Activated naive CD8-positive, alpha-beta T cell treated with anti-CD3 and anti-CD28 coated beads, Interleukin-2, amount 50 U/mL, for 24 hours (primary cell): ENCODE measurements at regions not wholly inside any gene's neighbourhood (a gene's known extent, or its start where the extent isn't known, plus 50 kb on each side); places are given as distances from the start of the nearest gene placed in this dataset.

Experiments used
- ATAC-seq: fragments of 150-1000 bp; cut with Tn5 transposase; one replicate; pipeline ENCODE4 v1.10.0; 2021
- DNase-seq: peaks from one replicate; pipeline ENCODE4 v3.0.0; 2021
- H3K27ac Mint-ChIP-seq: one replicate; pipeline ENCODE4 v1.8.0; 2021; ENCODE audit warnings: mild to moderate bottlenecking, mixed read lengths
- H3K27me3 Mint-ChIP-seq: one replicate; pipeline ENCODE4 v1.8.0; 2021; ENCODE audit warnings: mixed read lengths
- H3K36me3 Mint-ChIP-seq: one replicate; pipeline ENCODE4 v1.8.0; 2021; ENCODE audit warnings: low read depth, mixed read lengths
- H3K4me1 Mint-ChIP-seq: one replicate; pipeline ENCODE4 v1.8.0; 2021; ENCODE audit warnings: mixed read lengths
- H3K4me3 Mint-ChIP-seq: one replicate; pipeline ENCODE4 v1.8.0; 2021; ENCODE audit warnings: mild to moderate bottlenecking, moderate library complexity, mixed read lengths
- H3K9me3 Mint-ChIP-seq: one replicate; pipeline ENCODE4 v1.8.0; 2021; ENCODE audit warnings: mixed read lengths

DNA sequence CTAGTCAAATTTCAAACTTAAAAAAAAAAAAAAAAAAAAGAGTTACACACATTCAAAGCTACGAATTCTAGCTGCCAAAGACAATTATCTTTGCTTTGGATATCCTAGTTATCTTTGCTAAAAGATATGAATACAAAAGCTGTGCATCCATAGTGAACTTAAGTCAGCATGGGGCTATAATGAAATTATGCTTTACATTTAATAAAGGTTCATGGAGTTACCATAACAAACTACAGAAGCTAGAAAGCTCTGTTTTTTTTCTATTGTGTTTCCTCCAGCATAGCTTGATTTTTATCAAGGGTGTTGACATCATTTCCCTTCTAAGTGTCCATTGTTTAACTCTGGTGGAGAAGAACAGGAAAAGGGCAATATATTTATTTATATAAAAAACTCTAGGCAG lies 234.1 kb downstream of the ANKRD50 start:
- Mint-ChIP-seq H3K36me3 (no peaks in the 10 kb centered on the region), H3K27me3 (no peaks in the 10 kb centered on the region), H3K4me3 (no peak overlapping the region), H3K9me3 (no peaks in the 10 kb centered on the region), H3K27ac (no peak overlapping the region), H3K4me1 (no peaks in the 10 kb centered on the region)
- no peak for ATAC-seq
- no peak for DNase-seq

- H3K27me3 Mint-ChIP-seq, result no peaks in the 10 kb centered on the region
- H3K27ac Mint-ChIP-seq, result no peak overlapping the region
- no peak overlapping the region for H3K4me3 Mint-ChIP-seq
- no peaks in the 10 kb centered on the region for H3K4me1 Mint-ChIP-seq
- no peaks in the 10 kb centered on the region for H3K9me3 Mint-ChIP-seq
- no peak for ATAC-seq
- no peaks in the 10 kb centered on the region for H3K36me3 Mint-ChIP-seq
- DNase-seq, result no peak
These were observed 232.5 kb downstream of the ANKRD50 start for GRCh38 chr4:124480061-124480460.

DNA sequence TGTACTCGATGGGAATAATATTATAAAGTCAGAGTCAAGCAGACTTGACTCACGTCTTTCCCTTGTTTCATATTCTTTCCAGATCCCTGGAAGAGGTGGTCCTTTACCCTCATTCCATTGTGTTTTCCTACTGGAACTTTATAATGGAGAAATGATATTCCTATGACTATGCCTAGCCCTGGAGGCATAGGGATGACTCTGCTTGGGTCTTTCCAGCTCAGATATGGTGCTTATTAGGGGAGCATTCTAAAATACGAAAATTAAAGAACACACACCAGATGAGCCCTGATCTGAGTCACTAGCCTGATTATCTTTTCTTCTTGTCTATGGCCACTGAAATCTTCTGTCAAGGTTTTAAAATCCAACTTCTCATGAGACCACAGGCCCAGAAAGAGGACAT lies 231.4 kb downstream of the ANKRD50 start:
- no peak overlapping the region for H3K4me3 Mint-ChIP-seq
- DNase-seq, result no peak
- no peaks in the 10 kb centered on the region for H3K27me3 Mint-ChIP-seq
- H3K4me1 Mint-ChIP-seq, result no peaks in the 10 kb centered on the region
- no peak overlapping the region for H3K27ac Mint-ChIP-seq
- H3K9me3 Mint-ChIP-seq, result no peaks in the 10 kb centered on the region
- no peaks in the 10 kb centered on the region for H3K36me3 Mint-ChIP-seq
- no peak for ATAC-seq

DNA sequence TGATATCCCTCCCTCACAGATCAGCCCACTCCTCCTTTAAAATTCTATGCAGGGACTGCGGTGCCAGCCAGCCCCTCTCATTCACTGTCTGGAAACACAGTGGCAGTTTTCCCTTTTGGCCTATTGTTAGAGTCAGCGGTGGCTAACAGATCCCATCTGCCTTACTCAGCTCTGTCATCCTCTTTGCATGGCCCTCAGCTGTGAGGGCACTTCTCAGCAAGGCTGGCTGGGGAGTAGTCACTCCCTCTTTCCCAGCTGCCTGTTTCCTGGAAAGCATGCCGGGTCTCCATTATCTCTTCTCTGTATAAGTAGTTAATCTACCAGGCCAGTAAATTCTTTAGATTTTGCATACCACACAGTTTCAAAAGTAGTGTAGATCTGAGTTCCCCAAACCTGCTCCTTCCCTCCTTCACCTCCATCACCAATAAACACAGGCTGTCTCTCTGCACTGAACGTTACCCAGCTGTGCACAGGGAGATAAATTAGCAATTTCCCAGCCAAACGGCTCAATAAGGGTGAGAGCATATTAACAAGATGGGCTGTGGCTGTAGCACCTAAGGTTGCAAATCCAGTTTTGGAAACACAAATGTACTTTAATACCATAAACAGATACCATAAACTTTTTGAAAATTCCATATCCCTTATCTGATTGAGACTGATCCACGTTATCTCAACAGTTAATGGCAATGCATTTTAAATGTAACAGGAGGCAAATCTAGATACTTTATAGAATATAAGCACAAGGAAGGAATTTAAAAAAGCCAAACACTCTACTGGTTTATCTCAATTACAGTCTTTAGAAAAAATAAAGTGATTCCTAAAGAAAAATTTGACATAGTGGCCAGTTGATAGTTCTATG lies 229.3 kb downstream of the ANKRD50 start:
- H3K36me3 Mint-ChIP-seq, result no peaks in the 10 kb centered on the region
- ATAC-seq (no peak), DNase-seq (no peak)
- H3K9me3 Mint-ChIP-seq, result no peaks in the 10 kb centered on the region
- H3K27ac Mint-ChIP-seq, result no peak overlapping the region
- H3K4me1 Mint-ChIP-seq, result no peaks in the 10 kb centered on the region
- H3K27me3 Mint-ChIP-seq, result no peaks in the 10 kb centered on the region
- no peak overlapping the region for H3K4me3 Mint-ChIP-seq

- Mint-ChIP-seq H3K9me3 (no peaks in the 10 kb centered on the region), H3K36me3 (no peaks in the 10 kb centered on the region), H3K4me3 (no peak overlapping the region), H3K4me1 (no peaks in the 10 kb centered on the region), H3K27ac (no peak overlapping the region), H3K27me3 (no peaks in the 10 kb centered on the region)
- DNase-seq (no peak), ATAC-seq (no peak)
These were observed 228.5 kb downstream of the ANKRD50 start for GRCh38 chr4:124484008-124484407.

DNA sequence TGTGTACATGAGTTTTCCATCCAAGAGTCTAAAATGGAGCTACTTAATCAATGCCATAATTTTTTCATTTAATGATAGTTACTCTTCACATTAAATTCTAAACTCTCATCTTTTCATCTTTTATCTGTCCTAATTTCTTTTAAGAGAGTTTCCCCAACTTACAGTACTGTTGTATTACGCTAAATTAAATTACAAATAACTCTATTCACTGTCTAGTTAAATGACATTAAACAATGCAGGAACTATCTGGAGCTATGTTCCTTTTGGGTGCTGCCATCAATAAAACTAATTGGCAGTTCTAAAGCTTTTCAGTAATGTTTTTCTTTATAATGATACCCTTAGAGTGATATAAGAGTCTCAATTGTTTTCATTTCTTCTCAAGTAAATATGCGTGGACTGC lies 227.6 kb downstream of the ANKRD50 start:
- Mint-ChIP-seq H3K4me3 (no peak overlapping the region), H3K27me3 (no peaks in the 10 kb centered on the region), H3K27ac (no peak overlapping the region), H3K4me1 (no peaks in the 10 kb centered on the region), H3K9me3 (no peaks in the 10 kb centered on the region), H3K36me3 (no peaks in the 10 kb centered on the region)
- no peak for ATAC-seq
- no peak for DNase-seq

GRCh38 chr4:124486423-124486822 lies 226.1 kb downstream of the ANKRD50 start:
- Mint-ChIP-seq H3K4me1 (no peaks in the 10 kb centered on the region), H3K27ac (no peak overlapping the region), H3K27me3 (no peaks in the 10 kb centered on the region), H3K9me3 (no peaks in the 10 kb centered on the region), H3K36me3 (no peaks in the 10 kb centered on the region), H3K4me3 (no peak overlapping the region)
- no peak for DNase-seq
- ATAC-seq, result no peak

GRCh38 chr4:124487651-124488050 lies 224.9 kb downstream of the ANKRD50 start:
- H3K9me3 Mint-ChIP-seq, result no peaks in the 10 kb centered on the region

GRCh38 chr4:124491361-124492145 lies 221.0 kb downstream of the ANKRD50 start:
- no peaks in the 10 kb centered on the region for H3K36me3 Mint-ChIP-seq
- H3K9me3 Mint-ChIP-seq, result no peaks in the 10 kb centered on the region
- ATAC-seq (no peak), DNase-seq (no peak)
- H3K4me1 Mint-ChIP-seq, result no peaks in the 10 kb centered on the region
- H3K27ac Mint-ChIP-seq, result no peak overlapping the region
- H3K4me3 Mint-ChIP-seq, result no peak overlapping the region
- no peaks in the 10 kb centered on the region for H3K27me3 Mint-ChIP-seq

More at GRCh38 chr4:124487651-124488050, 224.9 kb downstream of the ANKRD50 start:
- no peak overlapping the region for H3K4me3 Mint-ChIP-seq
- no peaks in the 10 kb centered on the region for H3K27me3 Mint-ChIP-seq
- no peaks in the 10 kb centered on the region for H3K36me3 Mint-ChIP-seq
- H3K27ac Mint-ChIP-seq, result no peak overlapping the region
- H3K4me1 Mint-ChIP-seq, result no peaks in the 10 kb centered on the region
- ATAC-seq, result no peak
- DNase-seq, result no peak

- no peak for ATAC-seq
These were observed 213.3 kb downstream of the ANKRD50 start for GRCh38 chr4:124499261-124499660.

GRCh38 chr4:124501576-124501975 lies 211.0 kb downstream of the ANKRD50 start:
- DNase-seq (no peak), ATAC-seq (no peak)
- no peaks in the 10 kb centered on the region for H3K9me3 Mint-ChIP-seq
- H3K4me1 Mint-ChIP-seq, result no peaks in the 10 kb centered on the region
- no peak overlapping the region for H3K4me3 Mint-ChIP-seq
- no peaks in the 10 kb centered on the region for H3K27me3 Mint-ChIP-seq
- no peaks in the 10 kb centered on the region for H3K36me3 Mint-ChIP-seq
- H3K27ac Mint-ChIP-seq, result no peak overlapping the region

More at GRCh38 chr4:124499261-124499660, 213.3 kb downstream of the ANKRD50 start:
- H3K27ac Mint-ChIP-seq, result no peak overlapping the region
- no peaks in the 10 kb centered on the region for H3K27me3 Mint-ChIP-seq
- no peaks in the 10 kb centered on the region for H3K36me3 Mint-ChIP-seq
- H3K4me1 Mint-ChIP-seq, result no peaks in the 10 kb centered on the region
- no peak for DNase-seq
- no peaks in the 10 kb centered on the region for H3K9me3 Mint-ChIP-seq
- H3K4me3 Mint-ChIP-seq, result no peak overlapping the region

- ATAC-seq (no peak), DNase-seq (no peak)
- no peak overlapping the region for H3K4me3 Mint-ChIP-seq
- H3K9me3 Mint-ChIP-seq, result no peaks in the 10 kb centered on the region
- H3K27ac Mint-ChIP-seq, result no peak overlapping the region
- H3K4me1 Mint-ChIP-seq, result no peaks in the 10 kb centered on the region
- H3K27me3 Mint-ChIP-seq, result no peaks in the 10 kb centered on the region
- H3K36me3 Mint-ChIP-seq, result no peaks in the 10 kb centered on the region
These were observed 208.1 kb downstream of the ANKRD50 start for GRCh38 chr4:124504431-124504830.

DNA sequence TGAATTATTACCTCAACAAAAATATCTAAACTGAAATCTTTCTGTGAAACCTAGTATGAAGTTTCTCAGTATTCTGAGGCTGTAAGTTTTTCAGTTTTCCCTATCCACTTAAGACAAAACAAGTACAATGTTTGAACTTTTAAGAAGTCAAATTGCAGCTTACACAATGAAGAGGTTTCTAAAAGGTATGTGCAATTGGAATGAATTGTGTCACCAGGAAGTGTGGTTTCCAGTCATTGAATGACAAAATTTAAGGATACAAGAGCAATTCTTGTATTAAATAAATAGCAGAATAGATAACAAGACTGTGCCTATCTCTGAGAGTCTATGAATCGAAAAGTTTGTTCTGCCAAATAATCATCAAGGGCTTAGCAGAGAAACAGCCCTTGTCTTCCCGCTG lies 207.3 kb downstream of the ANKRD50 start:
- H3K27me3 Mint-ChIP-seq, result no peaks in the 10 kb centered on the region
- H3K27ac Mint-ChIP-seq, result no peak overlapping the region
- ATAC-seq, result no peak
- no peak for DNase-seq
- no peaks in the 10 kb centered on the region for H3K36me3 Mint-ChIP-seq
- no peaks in the 10 kb centered on the region for H3K4me1 Mint-ChIP-seq
- no peaks in the 10 kb centered on the region for H3K9me3 Mint-ChIP-seq
- no peak overlapping the region for H3K4me3 Mint-ChIP-seq

GRCh38 chr4:124509151-124509550 lies 203.4 kb downstream of the ANKRD50 start:
- ATAC-seq (no peak), DNase-seq (no peak)
- Mint-ChIP-seq H3K4me1 (no peaks in the 10 kb centered on the region), H3K27ac (no peak overlapping the region), H3K36me3 (no peaks in the 10 kb centered on the region), H3K9me3 (no peaks in the 10 kb centered on the region), H3K4me3 (no peak overlapping the region), H3K27me3 (no peaks in the 10 kb centered on the region)

DNA sequence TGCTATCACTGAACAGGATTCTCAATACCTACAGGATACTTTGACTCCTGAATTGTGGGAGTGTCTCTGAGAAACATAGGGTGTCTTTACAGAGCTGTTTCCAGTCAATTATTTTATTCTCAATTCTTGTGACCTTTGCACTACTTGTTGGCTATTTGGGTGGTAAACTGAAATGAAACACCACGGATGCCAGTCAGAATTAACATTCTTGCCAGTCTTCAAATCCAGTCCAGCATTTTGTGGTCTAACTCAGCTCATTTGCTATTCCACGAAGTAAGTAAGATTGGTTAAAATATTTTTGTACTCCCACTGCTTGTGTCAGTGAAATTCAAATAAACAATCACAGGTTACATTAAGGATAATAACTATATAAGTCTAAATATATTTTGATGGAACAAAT lies 197.9 kb downstream of the ANKRD50 start:
- no peak overlapping the region for H3K4me3 Mint-ChIP-seq

More for the DNA sequence above, 197.9 kb downstream of the ANKRD50 start:
- Mint-ChIP-seq H3K36me3 (no peaks in the 10 kb centered on the region), H3K27ac (no peak overlapping the region), H3K4me1 (no peaks in the 10 kb centered on the region), H3K9me3 (no peaks in the 10 kb centered on the region), H3K27me3 (no peaks in the 10 kb centered on the region)
- ATAC-seq (no peak), DNase-seq (no peak)
